ENCODE measurements at regions not wholly inside any gene's neighbourhood (a gene's known extent, or its start where the extent isn't known, plus 50 kb on each side); places are given as distances from the start of the nearest gene placed in this dataset.

GRCh38 chr3:27993051-27993450 lies 248.4 kb upstream of the CMC1 start:
- TF ChIP-seq CTCF (IDR thresholded peaks at IDR 0.05) = no peak
- no peak for TF ChIP-seq REST (IDR thresholded peaks at IDR 0.05; ENCODE audit: insufficient read depth in 1 of 2, low read depth in 2 of 2, low read length in 1 of 2)
- no peak for TF ChIP-seq POLR2AphosphoS5 (IDR thresholded peaks at IDR 0.05; ENCODE audit: low read depth, low read length)
- no peak for TF ChIP-seq SIN3A (IDR thresholded peaks at IDR 0.05; ENCODE audit: borderline replicate concordance, insufficient read depth, low read depth, low read length)
- TF ChIP-seq TCF7L2 (IDR thresholded peaks at IDR 0.05; ENCODE audit: low read depth, low read length) = no peak
